ENCODE measurements at regions not wholly inside any gene's neighbourhood (a gene's known extent, or its start where the extent isn't known, plus 50 kb on each side); places are given as distances from the start of the nearest gene placed in this dataset.

GRCh38 chr2:14936426-14936825 lies 303.9 kb downstream of the LRATD1 start:
- no peak overlapping the region for H2AFZ ChIP-seq (ENCODE audit: low read depth, low read length)
- no peaks in the 10 kb centered on the region for H3K27me3 ChIP-seq (ENCODE audit: low read depth, low read length)
- TF ChIP-seq EZH2phosphoT487 (IDR thresholded peaks at IDR 0.05; ENCODE audit: low read depth) (no peak), CTCF (IDR thresholded peaks at IDR 0.05; ENCODE audit: low read depth, low read length) (no peak)
- H3K27ac ChIP-seq (ENCODE audit: low read length): no peak overlapping the region
- no peaks in the 10 kb centered on the region for H3K36me3 ChIP-seq (replicated peaks; ENCODE audit: low read depth, low read length)
- no peak overlapping the region for H3K9ac ChIP-seq (ENCODE audit: low read length)
- no peaks in the 10 kb centered on the region for H3K79me2 ChIP-seq (ENCODE audit: low read length)
- H3K4me2 ChIP-seq (ENCODE audit: low read length): no peak overlapping the region
- no peaks in the 10 kb centered on the region for H3K9me3 ChIP-seq (ENCODE audit: insufficient read depth, low read length)
- H4K20me1 ChIP-seq (ENCODE audit: insufficient read depth, low read length): no peaks in the 10 kb centered on the region
- H3K4me1 ChIP-seq (ENCODE audit: low read length): no peaks in the 10 kb centered on the region
- H3K4me3 ChIP-seq (ENCODE audit: low read length): no peak overlapping the region

- TF ChIP-seq CTCF (IDR thresholded peaks at IDR 0.05; ENCODE audit: low read depth, low read length): no peak
- TF ChIP-seq EZH2phosphoT487 (IDR thresholded peaks at IDR 0.05; ENCODE audit: low read depth): no peak
Observed at GRCh38 chr2:14937336-14937735, 304.8 kb downstream of the LRATD1 start.

GRCh38 chr2:14941151-14941631 lies 308.7 kb downstream of the LRATD1 start:
- peaks cover 9% of the 10 kb centered on the region for H3K4me1 ChIP-seq (ENCODE audit: low read length)
- H2AFZ ChIP-seq (ENCODE audit: low read depth, low read length): no peak overlapping the region
- no peaks in the 10 kb centered on the region for H3K9me3 ChIP-seq (ENCODE audit: insufficient read depth, low read length)
- no peak overlapping the region for H3K27ac ChIP-seq (ENCODE audit: low read length)
- no peak for TF ChIP-seq CTCF (IDR thresholded peaks at IDR 0.05; ENCODE audit: low read depth, low read length)
- TF ChIP-seq EZH2phosphoT487 (IDR thresholded peaks at IDR 0.05; ENCODE audit: low read depth): no peak
- H3K4me2 ChIP-seq (ENCODE audit: low read length): no peak overlapping the region
- H3K4me3 ChIP-seq (ENCODE audit: low read length): no peak overlapping the region
- no peaks in the 10 kb centered on the region for H3K27me3 ChIP-seq (ENCODE audit: low read depth, low read length)
- H3K36me3 ChIP-seq (replicated peaks; ENCODE audit: low read depth, low read length): no peaks in the 10 kb centered on the region
- no peaks in the 10 kb centered on the region for H4K20me1 ChIP-seq (ENCODE audit: insufficient read depth, low read length)
- H3K79me2 ChIP-seq (ENCODE audit: low read length): no peaks in the 10 kb centered on the region
- H3K9ac ChIP-seq (ENCODE audit: low read length): no peak overlapping the region

More at GRCh38 chr2:14937336-14937735, 304.8 kb downstream of the LRATD1 start:
- Histone ChIP-seq H3K36me3 (replicated peaks; ENCODE audit: low read depth, low read length) (no peaks in the 10 kb centered on the region), H2AFZ (ENCODE audit: low read depth, low read length) (no peak overlapping the region), H4K20me1 (ENCODE audit: insufficient read depth, low read length) (no peaks in the 10 kb centered on the region), H3K4me1 (ENCODE audit: low read length) (no peaks in the 10 kb centered on the region), H3K9me3 (ENCODE audit: insufficient read depth, low read length) (no peaks in the 10 kb centered on the region), H3K27ac (ENCODE audit: low read length) (no peak overlapping the region), H3K4me2 (ENCODE audit: low read length) (no peak overlapping the region), H3K4me3 (ENCODE audit: low read length) (no peak overlapping the region), H3K9ac (ENCODE audit: low read length) (no peak overlapping the region), H3K27me3 (ENCODE audit: low read depth, low read length) (no peaks in the 10 kb centered on the region), H3K79me2 (ENCODE audit: low read length) (no peaks in the 10 kb centered on the region)

- Histone ChIP-seq H3K36me3 (replicated peaks; ENCODE audit: low read depth, low read length) (no peaks in the 10 kb centered on the region), H3K9me3 (ENCODE audit: insufficient read depth, low read length) (no peaks in the 10 kb centered on the region), H3K79me2 (ENCODE audit: low read length) (no peaks in the 10 kb centered on the region), H3K4me1 (ENCODE audit: low read length) (peaks cover 9% of the 10 kb centered on the region), H2AFZ (ENCODE audit: low read depth, low read length) (no peak overlapping the region), H3K27me3 (ENCODE audit: low read depth, low read length) (no peaks in the 10 kb centered on the region), H3K4me3 (ENCODE audit: low read length) (no peak overlapping the region), H3K4me2 (ENCODE audit: low read length) (no peak overlapping the region), H4K20me1 (ENCODE audit: insufficient read depth, low read length) (no peaks in the 10 kb centered on the region), H3K27ac (ENCODE audit: low read length) (no peak overlapping the region), H3K9ac (ENCODE audit: low read length) (no peak overlapping the region)
- TF ChIP-seq CTCF (IDR thresholded peaks at IDR 0.05; ENCODE audit: low read depth, low read length): no peak
- TF ChIP-seq EZH2phosphoT487 (IDR thresholded peaks at IDR 0.05; ENCODE audit: low read depth): no peak
Observed at GRCh38 chr2:14942987-14943386, 310.5 kb downstream of the LRATD1 start.
